Sigmoid colon (tissue), 6 donors: ENCODE measurements at regions not wholly inside any gene's neighbourhood (a gene's known extent, or its start where the extent isn't known, plus 50 kb on each side); places are given as distances from the start of the nearest gene placed in this dataset.

Experiments used
- DNase-seq: peaks from one replicate; pipeline ENCODE4 v3.0.0-alpha.2; 2019
- H3K27ac ChIP-seq, 4 donors: fragments of 200-600 bp; sonication (generic); one replicate each; pipeline ENCODE4 v1.5.1; 2016 to 2019; ENCODE audit warnings: mild to moderate bottlenecking in 1 of 4
- H3K27me3 ChIP-seq, 3 donors: fragments of 200-600 bp; sonication (generic); one replicate each; pipeline ENCODE4 v1.5.1; 2019; ENCODE audit warnings: mild to moderate bottlenecking in 1 of 3
- H3K36me3 ChIP-seq, 4 donors: fragments of 200-600 bp; sonication (generic); one replicate each; pipeline ENCODE4 v1.5.1; 2016 to 2019
- H3K4me1 ChIP-seq, 4 donors: fragments of 200-600 bp; sonication (generic); one replicate each; pipeline ENCODE4 v1.5.1; 2017 to 2019
- H3K4me3 ChIP-seq, 4 donors: fragments of 200-600 bp; sonication (generic); one replicate each; pipeline ENCODE4 v1.5.1; 2017 to 2019; ENCODE audit warnings: mild to moderate bottlenecking in 2 of 4, moderate library complexity in 1 of 4
- H3K9me3 ChIP-seq, 4 donors: fragments of 200-600 bp in 3 of 4; sonication (generic) in 3 of 4; one replicate each; pipeline versions ENCODE4 v1.5.1 to v1.6.1; 2013 to 2019
- EP300 ChIP-seq, 4 donors: sonication (generic); formaldehyde crosslinking; IDR thresholded peaks; one replicate each; pipeline ENCODE4 v1.6.1; 2017; ENCODE audit warnings: antibody characterized with exemption in 4 of 4
- POLR2A ChIP-seq, 2 donors: fragments of 450-650 bp; IDR thresholded peaks; one replicate each; pipeline ENCODE4 v1.6.1; 2016; ENCODE audit warnings: antibody characterized with exemption in 2 of 2, mild to moderate bottlenecking in 2 of 2, moderate library complexity in 2 of 2
- POLR2AphosphoS5 ChIP-seq, 4 donors: sonication (generic); formaldehyde crosslinking; IDR thresholded peaks; one replicate each; pipeline ENCODE4 v1.6.1; 2017; ENCODE audit warnings: antibody characterized with exemption in 4 of 4
- WGBS, 2 donors: extraction: QIAGEN DNeasy Blood & Tissue Kit; methylation state at CpG; one replicate each; pipeline ENCODE4 v1.1.7; 2013; 5-methylcytosine and 5-hydroxymethylcytosine counted together
- intact Hi-C: fragments of 100-400 bp; cut with DNase I; formaldehyde crosslinking; loops from one replicate; pipeline ENCODE4 v1.15.1; 2023
- TF ChIP-seq, protein P1 (sequence below), 4 experiments: fragments of 450-650 bp in 3 of 4; fragments of 200-600 bp in 1 of 4; IDR thresholded peaks; one replicate each; pipeline ENCODE4 v1.5.1; 2016 to 2019; ENCODE audit warnings: antibody characterized with exemption in 4 of 4, mild to moderate bottlenecking in 3 of 4, moderate library complexity in 2 of 4
- donor health status: healthy with polysubstance abuse.
- donor health status: healthy.

DNA sequence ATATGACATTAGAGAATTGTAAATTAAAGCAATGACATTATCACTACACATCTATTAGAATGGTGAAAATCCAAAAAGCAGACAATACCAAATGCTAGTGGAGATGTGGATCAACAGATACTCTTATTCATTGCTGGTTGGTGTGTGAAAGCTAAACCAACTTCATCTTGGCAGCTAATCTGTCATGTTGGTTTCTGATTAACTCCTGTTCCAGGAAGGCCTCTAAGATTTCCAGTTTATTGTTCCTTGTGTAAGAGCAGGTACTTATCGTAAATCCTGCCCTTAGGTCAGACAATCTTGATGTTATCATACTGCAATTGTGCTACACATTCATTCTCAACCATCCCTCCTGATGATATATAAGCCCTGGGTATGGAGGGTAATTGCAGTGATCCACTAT lies 809.0 kb upstream of the DIAPH2 start:
- Histone ChIP-seq H3K36me3 (no peaks in the 10 kb centered on the region), H3K9me3 (no peaks in the 10 kb centered on the region), H3K27ac (no peak overlapping the region), H3K4me3 (no peak overlapping the region), H3K27me3 (no peaks in the 10 kb centered on the region), H3K4me1 (no peaks in the 10 kb centered on the region)
- intact Hi-C loops, result no loop called here
- TF ChIP-seq, protein P1, sequence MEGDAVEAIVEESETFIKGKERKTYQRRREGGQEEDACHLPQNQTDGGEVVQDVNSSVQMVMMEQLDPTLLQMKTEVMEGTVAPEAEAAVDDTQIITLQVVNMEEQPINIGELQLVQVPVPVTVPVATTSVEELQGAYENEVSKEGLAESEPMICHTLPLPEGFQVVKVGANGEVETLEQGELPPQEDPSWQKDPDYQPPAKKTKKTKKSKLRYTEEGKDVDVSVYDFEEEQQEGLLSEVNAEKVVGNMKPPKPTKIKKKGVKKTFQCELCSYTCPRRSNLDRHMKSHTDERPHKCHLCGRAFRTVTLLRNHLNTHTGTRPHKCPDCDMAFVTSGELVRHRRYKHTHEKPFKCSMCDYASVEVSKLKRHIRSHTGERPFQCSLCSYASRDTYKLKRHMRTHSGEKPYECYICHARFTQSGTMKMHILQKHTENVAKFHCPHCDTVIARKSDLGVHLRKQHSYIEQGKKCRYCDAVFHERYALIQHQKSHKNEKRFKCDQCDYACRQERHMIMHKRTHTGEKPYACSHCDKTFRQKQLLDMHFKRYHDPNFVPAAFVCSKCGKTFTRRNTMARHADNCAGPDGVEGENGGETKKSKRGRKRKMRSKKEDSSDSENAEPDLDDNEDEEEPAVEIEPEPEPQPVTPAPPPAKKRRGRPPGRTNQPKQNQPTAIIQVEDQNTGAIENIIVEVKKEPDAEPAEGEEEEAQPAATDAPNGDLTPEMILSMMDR (IDR thresholded peaks at IDR 0.05), result no peak
- TF ChIP-seq POLR2AphosphoS5 (IDR thresholded peaks at IDR 0.05), result no peak
- no peak for TF ChIP-seq POLR2A (IDR thresholded peaks at IDR 0.05)
- no peak for TF ChIP-seq EP300 (IDR thresholded peaks at IDR 0.05)
- WGBS, 2 donors, result 18 to 43% methylated on average over 1 of the region's 1 CpG
- DNase-seq, result no peak

- H3K9me3 ChIP-seq, result no peaks in the 10 kb centered on the region
- H3K27me3 ChIP-seq, result no peaks in the 10 kb centered on the region
- intact Hi-C loops, result no loop called here
- no peak overlapping the region for H3K4me3 ChIP-seq
- TF ChIP-seq EP300 (IDR thresholded peaks at IDR 0.05), result no peak
- no peak for TF ChIP-seq POLR2A (IDR thresholded peaks at IDR 0.05)
- TF ChIP-seq, protein P1 (IDR thresholded peaks at IDR 0.05), result no peak
- no peak for TF ChIP-seq POLR2AphosphoS5 (IDR thresholded peaks at IDR 0.05)
- no peak for DNase-seq
- no peaks in the 10 kb centered on the region for H3K36me3 ChIP-seq
- no peaks in the 10 kb centered on the region for H3K4me1 ChIP-seq
- 20 to 59% methylated on average over 4 of the region's 4 CpGs for WGBS, 2 donors
- no peak overlapping the region for H3K27ac ChIP-seq
Observed at GRCh38 chrX:95878874-95879273, 805.8 kb upstream of the DIAPH2 start.

GRCh38 chrX:95884186-95884585 lies 800.5 kb upstream of the DIAPH2 start:
- TF ChIP-seq POLR2A (IDR thresholded peaks at IDR 0.05), result no peak
- TF ChIP-seq EP300 (IDR thresholded peaks at IDR 0.05), result no peak
- peak in 1 of 4 donors; percentile 47 for TF ChIP-seq POLR2AphosphoS5 (IDR thresholded peaks at IDR 0.05)
- no peak for DNase-seq
- WGBS, 2 donors, result 27 to 75% methylated on average over 2 of the region's 2 CpGs

DNA sequence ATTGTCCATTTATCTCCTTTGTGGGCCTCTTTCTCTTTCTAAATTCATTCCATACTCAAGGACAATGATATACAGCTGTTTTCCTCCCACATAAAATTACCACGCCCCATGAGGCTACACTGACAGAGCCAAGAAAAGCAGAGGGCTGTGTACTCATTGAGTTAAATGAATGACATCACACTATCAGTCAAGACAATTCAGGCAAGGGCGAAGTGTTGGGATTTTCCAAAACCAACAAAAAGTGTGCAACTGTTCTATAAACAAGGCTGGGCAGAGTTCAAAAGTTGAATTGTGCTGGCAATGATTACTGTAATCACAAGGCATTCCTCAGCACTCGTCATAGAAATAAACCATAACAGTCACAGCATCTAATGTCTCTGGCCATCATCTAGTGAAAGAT lies 799.6 kb upstream of the DIAPH2 start:
- Histone ChIP-seq H3K9me3 (no peaks in the 10 kb centered on the region), H3K36me3 (no peaks in the 10 kb centered on the region), H3K27ac (peak overlapping the region; percentile 12 to 59 (median 22)), H3K27me3 (no peaks in the 10 kb centered on the region), H3K4me3 (no peak overlapping the region), H3K4me1 (peaks cover 0 to 21% (median 8%) of the 10 kb centered on the region in 4 donors)
- peak; percentile 36 for DNase-seq
- TF ChIP-seq, protein P1 (IDR thresholded peaks at IDR 0.05), result no peak
- TF ChIP-seq POLR2AphosphoS5 (IDR thresholded peaks at IDR 0.05) (peak in 1 of 4 donors; percentile 40), POLR2A (IDR thresholded peaks at IDR 0.05) (no peak), EP300 (IDR thresholded peaks at IDR 0.05) (peak in 1 of 4 donors; percentile 9)
- intact Hi-C loops, result no loop called here
- whole genome bisulfite sequencing, 2 donors, result 6 to 59% methylated on average over 3 of the region's 3 CpGs

More at GRCh38 chrX:95884186-95884585, 800.5 kb upstream of the DIAPH2 start:
- no peaks in the 10 kb centered on the region for H3K27me3 ChIP-seq
- no peaks in the 10 kb centered on the region for H3K9me3 ChIP-seq
- no peaks in the 10 kb centered on the region for H3K36me3 ChIP-seq
- intact Hi-C loops, result no loop called here
- no peak overlapping the region for H3K4me3 ChIP-seq
- H3K27ac ChIP-seq, result peak overlapping the region in 2 of 4 donors; percentile 39 to 59
- peaks cover 0 to 21% (median 8%) of the 10 kb centered on the region in 4 donors for H3K4me1 ChIP-seq

- no peak overlapping the region for H3K4me3 ChIP-seq
- peaks cover 0 to 21% (median 8%) of the 10 kb centered on the region in 4 donors for H3K4me1 ChIP-seq
- H3K36me3 ChIP-seq, result no peaks in the 10 kb centered on the region
- 58 to 94% methylated on average over 1 of the region's 1 CpG for WGBS, 2 donors
- no peak for DNase-seq
- H3K27ac ChIP-seq, result no peak overlapping the region
- H3K27me3 ChIP-seq, result no peaks in the 10 kb centered on the region
- H3K9me3 ChIP-seq, result no peaks in the 10 kb centered on the region
- TF ChIP-seq, protein P1 (IDR thresholded peaks at IDR 0.05), result no peak
- TF ChIP-seq POLR2A (IDR thresholded peaks at IDR 0.05) (no peak), EP300 (IDR thresholded peaks at IDR 0.05) (no peak), POLR2AphosphoS5 (IDR thresholded peaks at IDR 0.05) (no peak)
- intact Hi-C loops, result no loop called here
Observed at GRCh38 chrX:95889279-95889678, 795.4 kb upstream of the DIAPH2 start.
